Muscle layer of duodenum (tissue), 2 donors: ENCODE measurements at regions not wholly inside any gene's neighbourhood (a gene's known extent, or its start where the extent isn't known, plus 50 kb on each side); places are given as distances from the start of the nearest gene placed in this dataset.

ENCODE experiments used
- H3K27ac ChIP-seq: one replicate; pipeline ENCODE4 v1.7.0; 2013; ENCODE audit warnings: mild to moderate bottlenecking, low read length
- H3K27me3 ChIP-seq: one replicate; pipeline ENCODE4 v1.7.0; 2013; ENCODE audit warnings: low read depth, mild to moderate bottlenecking, control low read depth, low read length
- H3K36me3 ChIP-seq, 2 donors: one replicate each; pipeline ENCODE4 v1.7.0; 2013; ENCODE audit warnings: low read length in 2 of 2, control low read depth in 1 of 2, mild to moderate bottlenecking in 1 of 2; ENCODE audit not compliant: insufficient read depth in 2 of 2, control insufficient read depth in 1 of 2
- H3K4me1 ChIP-seq, 2 donors: one replicate each; pipeline ENCODE4 v1.7.0; 2013; ENCODE audit warnings: low read length in 2 of 2, mild to moderate bottlenecking in 2 of 2, control low read depth in 1 of 2, moderate library complexity in 1 of 2; ENCODE audit not compliant: insufficient read depth in 2 of 2, control insufficient read depth in 1 of 2
- H3K4me3 ChIP-seq, 2 donors: one replicate each; pipeline ENCODE4 v1.7.0; 2013; ENCODE audit warnings: low read length in 2 of 2, low read depth in 1 of 2, mild to moderate bottlenecking in 1 of 2
- H3K9me3 ChIP-seq, 2 donors: one replicate each; pipeline ENCODE4 v1.7.0; 2013; ENCODE audit warnings: low read length in 2 of 2, control low read depth in 1 of 2, mild to moderate bottlenecking in 1 of 2; ENCODE audit not compliant: control insufficient read depth in 1 of 2
- donor health status: healthy.

- Histone ChIP-seq H3K4me3 (no peak overlapping the region), H3K27me3 (no peaks in the 10 kb centered on the region), H3K27ac (no peak overlapping the region), H3K36me3 (no peaks in the 10 kb centered on the region), H3K9me3 (peaks cover 0 to 5% of the 10 kb centered on the region in 2 donors), H3K4me1 (no peaks in the 10 kb centered on the region)
These were observed 317.8 kb upstream of the SPRY2 start for GRCh38 chr13:80658705-80659104.

GRCh38 chr13:80656512-80656904 is 315.6 kb upstream of the SPRY2 start:
- Histone ChIP-seq H3K9me3 (peaks cover 0 to 2% of the 10 kb centered on the region in 2 donors), H3K4me1 (no peaks in the 10 kb centered on the region), H3K27ac (no peak overlapping the region), H3K27me3 (no peaks in the 10 kb centered on the region), H3K36me3 (no peaks in the 10 kb centered on the region), H3K4me3 (no peak overlapping the region)

GRCh38 chr13:80655778-80656511 is 315.0 kb upstream of the SPRY2 start:
- Histone ChIP-seq H3K9me3 (peaks cover 0 to 2% of the 10 kb centered on the region in 2 donors), H3K27me3 (no peaks in the 10 kb centered on the region), H3K4me1 (no peaks in the 10 kb centered on the region), H3K36me3 (no peaks in the 10 kb centered on the region), H3K4me3 (no peak overlapping the region), H3K27ac (no peak overlapping the region)

- H3K9me3 ChIP-seq: peaks cover 0 to 2% of the 10 kb centered on the region in 2 donors
- H3K4me1 ChIP-seq: no peaks in the 10 kb centered on the region
- H3K27ac ChIP-seq: no peak overlapping the region
- H3K36me3 ChIP-seq: no peaks in the 10 kb centered on the region
- peak overlapping the region in 1 of 2 donors; percentile 54 for H3K4me3 ChIP-seq
- no peaks in the 10 kb centered on the region for H3K27me3 ChIP-seq
These were observed 313.8 kb upstream of the SPRY2 start for GRCh38 chr13:80654638-80655249.

- no peaks in the 10 kb centered on the region for H3K36me3 ChIP-seq
- no peaks in the 10 kb centered on the region for H3K9me3 ChIP-seq
- H3K27me3 ChIP-seq: no peaks in the 10 kb centered on the region
- no peak overlapping the region for H3K27ac ChIP-seq
- H3K4me1 ChIP-seq: no peaks in the 10 kb centered on the region
- H3K4me3 ChIP-seq: no peak overlapping the region
These were observed 308.3 kb upstream of the SPRY2 start for GRCh38 chr13:80649274-80649673.

- H3K9me3 ChIP-seq: no peaks in the 10 kb centered on the region
- no peaks in the 10 kb centered on the region for H3K27me3 ChIP-seq
- H3K27ac ChIP-seq: no peak overlapping the region
- no peak overlapping the region for H3K4me3 ChIP-seq
- H3K4me1 ChIP-seq: no peaks in the 10 kb centered on the region
- no peaks in the 10 kb centered on the region for H3K36me3 ChIP-seq
These were observed 301.7 kb upstream of the SPRY2 start for GRCh38 chr13:80642641-80643040.

GRCh38 chr13:80633251-80633650 is 292.3 kb upstream of the SPRY2 start:
- Histone ChIP-seq H3K36me3 (no peaks in the 10 kb centered on the region), H3K27ac (no peak overlapping the region), H3K4me3 (no peak overlapping the region), H3K4me1 (no peaks in the 10 kb centered on the region), H3K9me3 (no peaks in the 10 kb centered on the region), H3K27me3 (no peaks in the 10 kb centered on the region)

GRCh38 chr13:80630685-80631121 is 289.8 kb upstream of the SPRY2 start:
- H3K27ac ChIP-seq: no peak overlapping the region
- no peaks in the 10 kb centered on the region for H3K36me3 ChIP-seq
- H3K9me3 ChIP-seq: no peaks in the 10 kb centered on the region
- H3K4me1 ChIP-seq: no peaks in the 10 kb centered on the region
- H3K4me3 ChIP-seq: no peak overlapping the region
- no peaks in the 10 kb centered on the region for H3K27me3 ChIP-seq

- Histone ChIP-seq H3K4me3 (no peak overlapping the region), H3K27me3 (no peaks in the 10 kb centered on the region), H3K9me3 (no peaks in the 10 kb centered on the region), H3K36me3 (no peaks in the 10 kb centered on the region), H3K4me1 (no peaks in the 10 kb centered on the region), H3K27ac (no peak overlapping the region)
These were observed 277.9 kb upstream of the SPRY2 start for GRCh38 chr13:80618781-80619180.

GRCh38 chr13:80612804-80613203 is 271.9 kb upstream of the SPRY2 start:
- Histone ChIP-seq H3K4me1 (no peaks in the 10 kb centered on the region), H3K27me3 (no peaks in the 10 kb centered on the region), H3K27ac (no peak overlapping the region), H3K4me3 (no peak overlapping the region), H3K36me3 (no peaks in the 10 kb centered on the region), H3K9me3 (no peaks in the 10 kb centered on the region)

- H3K9me3 ChIP-seq: no peaks in the 10 kb centered on the region
- no peaks in the 10 kb centered on the region for H3K27me3 ChIP-seq
- no peak overlapping the region for H3K4me3 ChIP-seq
- H3K27ac ChIP-seq: no peak overlapping the region
- H3K36me3 ChIP-seq: no peaks in the 10 kb centered on the region
- H3K4me1 ChIP-seq: no peaks in the 10 kb centered on the region
These were observed 270.4 kb upstream of the SPRY2 start for GRCh38 chr13:80611310-80611709.

GRCh38 chr13:80605716-80606115 is 264.8 kb upstream of the SPRY2 start:
- H3K36me3 ChIP-seq: no peaks in the 10 kb centered on the region
- H3K4me1 ChIP-seq: no peaks in the 10 kb centered on the region
- no peak overlapping the region for H3K27ac ChIP-seq
- no peak overlapping the region for H3K4me3 ChIP-seq
- no peaks in the 10 kb centered on the region for H3K27me3 ChIP-seq
- H3K9me3 ChIP-seq: no peaks in the 10 kb centered on the region
